ENCODE measurements at regions not wholly inside any gene's neighbourhood (a gene's known extent, or its start where the extent isn't known, plus 50 kb on each side); places are given as distances from the start of the nearest gene placed in this dataset.

DNA sequence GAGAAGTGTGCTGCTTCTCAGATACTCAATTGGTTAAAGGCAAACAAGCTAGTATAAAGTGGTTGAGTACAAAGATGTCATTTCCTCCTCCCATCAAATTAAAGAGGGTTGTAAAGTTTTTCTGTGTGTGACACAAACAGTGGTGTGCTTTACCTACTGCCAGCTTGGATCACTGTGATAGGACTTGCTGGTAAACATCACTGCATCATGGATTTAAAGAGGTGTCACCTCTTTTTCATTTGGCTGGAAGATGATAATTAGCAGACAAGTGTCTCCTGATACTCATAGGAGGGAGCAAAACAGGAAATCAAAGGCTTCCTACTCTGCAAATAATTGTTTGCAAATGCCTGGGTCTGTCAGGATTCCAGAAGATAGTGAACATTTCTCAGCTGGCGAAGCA, 200.5 kb downstream of the MDFIC start:
- DNase-seq (ENCODE audit: low read depth, low spot score) (peak; percentile 33), FAIRE-seq (no peak)
- H3K9ac ChIP-seq (replicated peaks; ENCODE audit: extremely low read depth, insufficient read depth, low read length), result no peak overlapping the region
- no peaks in the 10 kb centered on the region for H3K27me3 ChIP-seq (ENCODE audit: control insufficient read depth in 2 of 2, insufficient read depth in 2 of 2, low read length in 2 of 2)
- ChIA-PET CTCF (interaction anchor here (1.2 kb wide), 1 partner anchor 11 kb away, joined by 3 read pairs; no protein-coding TSS in a partner anchor), POLR2A (no interaction called here)
- dilution Hi-C loops (cut with MboI; ENCODE audit: extremely low pct_ligation_motif_present, low sequenced_read_pairs) (no loop called here), intact Hi-C loops (cut with micrococcal nuclease) (loop anchor here (2.0 kb wide), 1 partner anchor 14 kb away; no protein-coding TSS in a partner anchor)
- no peaks in the 10 kb centered on the region for H3K9me1 ChIP-seq (replicated peaks; ENCODE audit: control insufficient read depth, extremely low read depth, insufficient read depth, low read length)
- H2AFZ ChIP-seq (ENCODE audit: low read depth, low read length), result peak overlapping the region; percentile 24
- H3K9me3 ChIP-seq (replicated peaks; ENCODE audit: control insufficient read depth, insufficient read depth, low read length), result no peaks in the 10 kb centered on the region
- no TSS peak for BruUV-seq (replicated peaks)
- no peaks in the 10 kb centered on the region for H3K79me2 ChIP-seq (ENCODE audit: control insufficient read depth, insufficient read depth, low read length)
- peaks cover 11% of the 10 kb centered on the region for H3K4me1 ChIP-seq (ENCODE audit: control insufficient read depth, extremely low read depth, insufficient read depth, low read length)
- no peak overlapping the region for H3K4me2 ChIP-seq (ENCODE audit: insufficient read depth, low read length)
- H3K27ac ChIP-seq (ENCODE audit: insufficient read depth, low read depth, low read length), result no peak overlapping the region
- TF ChIP-seq MYC (IDR thresholded peaks at IDR 0.05; ENCODE audit: low read depth, low read length), result no peak
- TF ChIP-seq FOS (IDR thresholded peaks at IDR 0.05; ENCODE audit: borderline replicate concordance, insufficient read depth, low read length), result no peak
- no peak for TF ChIP-seq POLR2A (IDR thresholded peaks at IDR 0.05; ENCODE audit: low read depth, low read length)
- no peak for TF ChIP-seq JUN (IDR thresholded peaks at IDR 0.05; ENCODE audit: borderline replicate concordance, insufficient read depth, insufficient read length, low read depth)
- TF ChIP-seq, protein P1, sequence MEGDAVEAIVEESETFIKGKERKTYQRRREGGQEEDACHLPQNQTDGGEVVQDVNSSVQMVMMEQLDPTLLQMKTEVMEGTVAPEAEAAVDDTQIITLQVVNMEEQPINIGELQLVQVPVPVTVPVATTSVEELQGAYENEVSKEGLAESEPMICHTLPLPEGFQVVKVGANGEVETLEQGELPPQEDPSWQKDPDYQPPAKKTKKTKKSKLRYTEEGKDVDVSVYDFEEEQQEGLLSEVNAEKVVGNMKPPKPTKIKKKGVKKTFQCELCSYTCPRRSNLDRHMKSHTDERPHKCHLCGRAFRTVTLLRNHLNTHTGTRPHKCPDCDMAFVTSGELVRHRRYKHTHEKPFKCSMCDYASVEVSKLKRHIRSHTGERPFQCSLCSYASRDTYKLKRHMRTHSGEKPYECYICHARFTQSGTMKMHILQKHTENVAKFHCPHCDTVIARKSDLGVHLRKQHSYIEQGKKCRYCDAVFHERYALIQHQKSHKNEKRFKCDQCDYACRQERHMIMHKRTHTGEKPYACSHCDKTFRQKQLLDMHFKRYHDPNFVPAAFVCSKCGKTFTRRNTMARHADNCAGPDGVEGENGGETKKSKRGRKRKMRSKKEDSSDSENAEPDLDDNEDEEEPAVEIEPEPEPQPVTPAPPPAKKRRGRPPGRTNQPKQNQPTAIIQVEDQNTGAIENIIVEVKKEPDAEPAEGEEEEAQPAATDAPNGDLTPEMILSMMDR (IDR thresholded peaks at IDR 0.05; ENCODE audit: extremely low read depth in 1 of 2, insufficient read depth in 1 of 2, low read depth in 1 of 2, low read length in 2 of 2), result no peak
- TF ChIP-seq MAX (IDR thresholded peaks at IDR 0.05; ENCODE audit: insufficient read depth, insufficient read length), result no peak
- no peak for TF ChIP-seq GATA2 (IDR thresholded peaks at IDR 0.05; ENCODE audit: insufficient read depth, insufficient read length, low read depth, low read length)
- no peak for TF ChIP-seq EZH2 (IDR thresholded peaks at IDR 0.05; ENCODE audit: borderline replicate concordance, low read depth, low read length, severe bottlenecking)
- no peaks in the 10 kb centered on the region for H4K20me1 ChIP-seq (replicated peaks; ENCODE audit: control insufficient read depth, extremely low read depth, insufficient read depth, low read length)
- H3K4me3 ChIP-seq (replicated peaks in 1 of 3; ENCODE audit: insufficient read depth in 1 of 3, low read depth in 1 of 3, low read length in 3 of 3), result no peak overlapping the region
- H3K36me3 ChIP-seq (ENCODE audit: control insufficient read depth in 2 of 2, extremely low read depth in 1 of 2, insufficient read depth in 2 of 2, low read length in 2 of 2), result no peaks in the 10 kb centered on the region

Measured in endothelial cell of umbilical vein (primary cell).